ENCODE measurements at regions not wholly inside any gene's neighbourhood (a gene's known extent, or its start where the extent isn't known, plus 50 kb on each side); places are given as distances from the start of the nearest gene placed in this dataset.

DNA sequence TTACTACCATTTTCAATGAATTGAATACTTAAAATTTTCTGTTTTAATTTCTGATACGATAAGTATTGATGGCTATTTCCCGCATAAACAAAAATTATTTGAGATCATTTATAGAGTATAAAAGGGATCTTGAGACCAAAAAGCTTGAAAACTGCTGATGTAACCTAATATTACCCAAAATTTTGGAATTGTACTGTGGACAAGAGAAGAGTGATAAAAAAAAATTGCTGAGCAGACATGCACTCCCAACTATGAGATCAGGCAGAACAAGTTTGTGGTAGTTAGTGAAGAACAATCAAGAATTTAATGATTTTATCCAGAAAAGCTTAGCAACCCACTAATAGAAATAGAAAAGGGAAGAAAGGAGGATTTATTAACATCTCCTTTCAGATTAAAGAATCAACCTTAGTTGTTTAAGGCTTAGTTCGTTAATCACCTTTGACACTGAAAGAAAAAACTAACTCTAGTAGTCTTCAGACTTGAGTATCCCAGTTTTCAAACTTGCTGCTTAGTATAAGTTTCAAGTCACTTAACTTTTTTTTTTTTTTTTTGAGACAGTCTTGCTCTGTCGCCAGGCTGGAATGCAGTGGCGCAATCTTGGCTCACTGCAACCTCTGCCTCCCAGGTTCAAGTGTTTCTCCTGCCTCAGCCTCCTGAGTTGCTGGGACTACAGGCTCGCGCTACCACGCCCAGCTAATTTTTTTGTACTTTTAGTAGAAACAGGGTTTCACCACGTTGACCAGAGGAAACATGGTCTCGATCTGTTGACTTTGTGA is 50.6 kb upstream of the ZC3HAV1 start:
- H3K4me1 Mint-ChIP-seq = no peaks in the 10 kb centered on the region
- no peaks in the 10 kb centered on the region for H3K27me3 Mint-ChIP-seq (ENCODE audit: low read depth, poor library complexity)
- H3K9me3 Mint-ChIP-seq = no peaks in the 10 kb centered on the region
- H3K36me3 Mint-ChIP-seq (ENCODE audit: low read depth) = peaks cover 35% of the 10 kb centered on the region
- no peak overlapping the region for H3K4me3 Mint-ChIP-seq
- DNase-seq = no peak
- H3K27ac Mint-ChIP-seq = no peak overlapping the region
- no peak for TF ChIP-seq CTCF (IDR thresholded peaks at IDR 0.05)

DNA sequence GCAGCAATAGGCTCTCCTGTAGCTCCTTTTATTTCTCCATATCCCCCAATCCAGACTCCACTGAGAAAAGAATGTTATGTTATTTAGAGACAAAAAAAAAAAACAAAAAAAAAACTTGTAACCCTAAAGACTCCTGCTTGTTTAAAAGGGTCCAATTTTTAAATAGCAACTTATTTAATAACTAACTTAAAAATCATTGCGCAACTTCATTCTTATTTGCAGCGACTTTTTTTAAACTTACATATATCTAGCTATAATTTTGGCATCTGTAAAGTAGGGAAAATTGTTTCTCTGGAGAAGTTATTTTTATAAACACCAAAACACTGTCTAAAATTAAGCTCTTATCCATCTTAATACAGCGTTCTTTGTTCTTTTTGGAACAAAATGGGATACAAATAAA is 59.0 kb upstream of the ZC3HAV1 start:
- no peak overlapping the region for H3K27ac Mint-ChIP-seq
- H3K27me3 Mint-ChIP-seq (ENCODE audit: low read depth, poor library complexity) = no peaks in the 10 kb centered on the region
- no peak overlapping the region for H3K4me3 Mint-ChIP-seq
- DNase-seq = no peak
- H3K4me1 Mint-ChIP-seq = no peaks in the 10 kb centered on the region
- H3K36me3 Mint-ChIP-seq (ENCODE audit: low read depth) = peaks cover 42% of the 10 kb centered on the region
- peaks cover 14% of the 10 kb centered on the region for H3K9me3 Mint-ChIP-seq
- TF ChIP-seq CTCF (IDR thresholded peaks at IDR 0.05) = no peak

- no peaks in the 10 kb centered on the region for H3K27me3 Mint-ChIP-seq (ENCODE audit: low read depth, poor library complexity)
- H3K27ac Mint-ChIP-seq = no peak overlapping the region
- H3K9me3 Mint-ChIP-seq = peaks cover 14% of the 10 kb centered on the region
- H3K4me3 Mint-ChIP-seq = no peak overlapping the region
- no peak for TF ChIP-seq CTCF (IDR thresholded peaks at IDR 0.05)
- H3K4me1 Mint-ChIP-seq = no peaks in the 10 kb centered on the region
- H3K36me3 Mint-ChIP-seq (ENCODE audit: low read depth) = peaks cover 52% of the 10 kb centered on the region
- no peak for DNase-seq
Measured at GRCh38 chr7:139169816-139170215, 60.3 kb upstream of the ZC3HAV1 start.

- no peak for DNase-seq
- Mint-ChIP-seq H3K4me1 (no peaks in the 10 kb centered on the region), H3K9me3 (peaks cover 14% of the 10 kb centered on the region), H3K36me3 (ENCODE audit: low read depth) (peaks cover 63% of the 10 kb centered on the region), H3K4me3 (no peak overlapping the region), H3K27me3 (ENCODE audit: low read depth, poor library complexity) (no peaks in the 10 kb centered on the region), H3K27ac (no peak overlapping the region)
- TF ChIP-seq CTCF (IDR thresholded peaks at IDR 0.05) = no peak
Measured at GRCh38 chr7:139172775-139173174, 58.3 kb upstream of the UBN2 start.

GRCh38 chr7:139177696-139178095 is 53.3 kb upstream of the UBN2 start:
- no peak for DNase-seq
- no peaks in the 10 kb centered on the region for H3K4me1 Mint-ChIP-seq
- peaks cover 54% of the 10 kb centered on the region for H3K36me3 Mint-ChIP-seq (ENCODE audit: low read depth)
- no peak overlapping the region for H3K4me3 Mint-ChIP-seq
- no peak for TF ChIP-seq CTCF (IDR thresholded peaks at IDR 0.05)
- H3K9me3 Mint-ChIP-seq = no peaks in the 10 kb centered on the region
- peaks cover 5% of the 10 kb centered on the region for H3K27me3 Mint-ChIP-seq (ENCODE audit: low read depth, poor library complexity)
- no peak overlapping the region for H3K27ac Mint-ChIP-seq

GRCh38 chr7:139180700-139181311 is 50.2 kb upstream of the UBN2 start:
- H3K4me3 Mint-ChIP-seq = no peak overlapping the region
- H3K27ac Mint-ChIP-seq = no peak overlapping the region

More at GRCh38 chr7:139180700-139181311, 50.2 kb upstream of the UBN2 start:
- Mint-ChIP-seq H3K36me3 (ENCODE audit: low read depth) (peaks cover 55% of the 10 kb centered on the region), H3K4me1 (no peaks in the 10 kb centered on the region), H3K27me3 (ENCODE audit: low read depth, poor library complexity) (peaks cover 5% of the 10 kb centered on the region), H3K9me3 (no peaks in the 10 kb centered on the region)
- no peak for TF ChIP-seq CTCF (IDR thresholded peaks at IDR 0.05)
- no peak for DNase-seq

Data from nephron progenitor cell (in vitro differentiated cells).